Endodermal cell (in vitro differentiated cells): ENCODE measurements at regions not wholly inside any gene's neighbourhood (a gene's known extent, or its start where the extent isn't known, plus 50 kb on each side); places are given as distances from the start of the nearest gene placed in this dataset.
"Not testable (repeated sequence)": the region's sequence is repeated elsewhere in the genome, so short reads cannot be mapped to it uniquely, and the experiment has no call there.

Experiments used
- DNase-seq: peaks from one replicate; pipeline ENCODE4 v3.0.0-alpha.2; 2017
- H3K27ac ChIP-seq: 2 replicates; pipeline ENCODE4 v1.5.1; 2013; ENCODE audit warnings: mild to moderate bottlenecking, low read depth, low read length, moderate library complexity
- H3K27me3 ChIP-seq: 2 replicates; pipeline ENCODE4 v1.6.1; 2013; ENCODE audit warnings: mild to moderate bottlenecking, low read length, moderate library complexity; ENCODE audit not compliant: insufficient read depth, control insufficient read depth, poor library complexity, severe bottlenecking
- H3K36me3 ChIP-seq: 2 replicates; pipeline ENCODE4 v1.7.0; 2013; ENCODE audit warnings: mild to moderate bottlenecking, low read length, moderate library complexity; ENCODE audit not compliant: control insufficient read depth, insufficient read depth
- H3K4me1 ChIP-seq: one replicate; pipeline ENCODE4 v1.7.0; 2013; ENCODE audit warnings: low read length; ENCODE audit not compliant: control insufficient read depth, insufficient read depth
- H3K4me3 ChIP-seq: 2 replicates; pipeline ENCODE4 v1.5.1; 2013; ENCODE audit warnings: mild to moderate bottlenecking, low read length, moderate library complexity
- H3K9ac ChIP-seq: 2 replicates; pipeline ENCODE4 v1.6.1; 2013; ENCODE audit warnings: mild to moderate bottlenecking, low read length, moderate library complexity; ENCODE audit not compliant: poor library complexity, severe bottlenecking; ENCODE audit errors: extremely low read depth
- H3K9me3 ChIP-seq: 2 replicates; pipeline ENCODE4 v1.6.1; 2013; ENCODE audit warnings: mild to moderate bottlenecking, low read length, moderate library complexity; ENCODE audit not compliant: control insufficient read depth
- H3K27ac Mint-ChIP-seq: 2 replicates; pipeline ENCODE4 v1.8.0; 2020; ENCODE audit warnings: mixed read lengths
- H3K27me3 Mint-ChIP-seq: 2 replicates; pipeline ENCODE4 v1.8.0; 2021; ENCODE audit warnings: mild to moderate bottlenecking, mixed read lengths; ENCODE audit not compliant: insufficient read depth
- H3K36me3 Mint-ChIP-seq: 2 replicates; pipeline ENCODE4 v1.8.0; 2020; ENCODE audit warnings: low read depth, mixed read lengths
- H3K4me1 Mint-ChIP-seq: 2 replicates; pipeline ENCODE4 v1.8.0; 2020; ENCODE audit warnings: mixed read lengths
- H3K4me3 Mint-ChIP-seq: 2 replicates; pipeline ENCODE4 v1.8.0; 2020; ENCODE audit warnings: mild to moderate bottlenecking, moderate library complexity, mixed read lengths
- H3K9me3 Mint-ChIP-seq: 2 replicates; pipeline ENCODE4 v1.8.0; 2020; ENCODE audit warnings: mild to moderate bottlenecking, mixed read lengths
- CTCF ChIP-seq: fragments of 200-600 bp; sonication (generic); conservative IDR thresholded peaks from 2 replicates; pipeline ENCODE4 v1.5.0; 2021; ENCODE audit warnings: antibody characterized with exemption, mild to moderate bottlenecking
- WGBS, 2 experiments: methylation state at CpG; one replicate each; pipeline versions ENCODE4 v1.1.5 to v1.1.7; 2013; ENCODE audit warnings: missing lambda C conversion rate in 2 of 2, mixed read lengths in 1 of 2; ENCODE audit not compliant: insufficient coverage in 1 of 2, insufficient read length in 1 of 2; 5-methylcytosine and 5-hydroxymethylcytosine counted together

GRCh38 chr7:83836028-83836427, 187.1 kb upstream of the SEMA3E start:
- Histone ChIP-seq H3K4me1 (peaks cover 13% of the 10 kb centered on the region), H3K4me3 (no peak overlapping the region), H3K36me3 (no peaks in the 10 kb centered on the region), H3K27me3 (no peaks in the 10 kb centered on the region), H3K9me3 (no peaks in the 10 kb centered on the region), H3K9ac (no peak overlapping the region), H3K27ac (no peak overlapping the region)
- 78% methylated on average over 1 of the region's 1 CpG; no CpG with 5 or more reads in 1 of the 2 experiments for WGBS, 2 experiments
- Mint-ChIP-seq H3K27me3 (no peaks in the 10 kb centered on the region), H3K4me1 (peaks cover 53% of the 10 kb centered on the region), H3K4me3 (peak overlapping the region; percentile 46), H3K36me3 (no peaks in the 10 kb centered on the region), H3K9me3 (no peaks in the 10 kb centered on the region), H3K27ac (no peak overlapping the region)
- no peak for TF ChIP-seq CTCF
- no peak for DNase-seq

- no peak overlapping the region for H3K4me3 ChIP-seq
- Mint-ChIP-seq H3K27ac (no peak overlapping the region), H3K4me1 (peaks cover 56% of the 10 kb centered on the region), H3K27me3 (no peaks in the 10 kb centered on the region), H3K9me3 (no peaks in the 10 kb centered on the region), H3K4me3 (peak overlapping the region; percentile 46), H3K36me3 (no peaks in the 10 kb centered on the region)
- H3K9me3 ChIP-seq: no peaks in the 10 kb centered on the region
- no peaks in the 10 kb centered on the region for H3K36me3 ChIP-seq
- peaks cover 13% of the 10 kb centered on the region for H3K4me1 ChIP-seq
- no peak overlapping the region for H3K9ac ChIP-seq
- TF ChIP-seq CTCF: no peak
- no peaks in the 10 kb centered on the region for H3K27me3 ChIP-seq
- no peak for DNase-seq
- no peak overlapping the region for H3K27ac ChIP-seq
Observed at GRCh38 chr7:83835424-83835823, 186.5 kb upstream of the SEMA3E start.

- not testable (repeated sequence) for H3K27me3 Mint-ChIP-seq, H3K36me3 Mint-ChIP-seq, H3K9me3 ChIP-seq, H3K27me3 ChIP-seq, H3K36me3 ChIP-seq, H3K9me3 Mint-ChIP-seq, H3K27ac ChIP-seq, H3K9ac ChIP-seq
- Mint-ChIP-seq H3K4me3 (peak overlapping the region; percentile 46), H3K4me1 (peaks cover 50% of the 10 kb centered on the region), H3K27ac (peak overlapping the region; percentile 94)
- Histone ChIP-seq H3K4me3 (peak overlapping the region; percentile 42), H3K4me1 (peaks cover 13% of the 10 kb centered on the region)
- WGBS, 2 experiments: 19 to 45% methylated on average over 2 to 5 of the region's 5 CpGs
- peak; percentile 91 for DNase-seq
Observed at GRCh38 chr7:83833721-83834120, 184.8 kb upstream of the SEMA3E start.

- Mint-ChIP-seq H3K27me3 (no peaks in the 10 kb centered on the region), H3K27ac (no peak overlapping the region), H3K4me1 (peaks cover 47% of the 10 kb centered on the region), H3K36me3 (no peaks in the 10 kb centered on the region), H3K4me3 (no peak overlapping the region), H3K9me3 (no peaks in the 10 kb centered on the region)
- Histone ChIP-seq H3K4me3 (no peak overlapping the region), H3K36me3 (no peaks in the 10 kb centered on the region), H3K9me3 (no peaks in the 10 kb centered on the region), H3K27ac (no peak overlapping the region), H3K27me3 (no peaks in the 10 kb centered on the region), H3K9ac (no peak overlapping the region), H3K4me1 (peaks cover 13% of the 10 kb centered on the region)
- DNase-seq: no peak
- 48 to 50% methylated on average over 1 of the region's 3 CpGs for WGBS, 2 experiments
- no peak for TF ChIP-seq CTCF
Observed at GRCh38 chr7:83832009-83832408, 183.1 kb upstream of the SEMA3E start.
